ENCODE measurements at regions not wholly inside any gene's neighbourhood (a gene's known extent, or its start where the extent isn't known, plus 50 kb on each side); places are given as distances from the start of the nearest gene placed in this dataset.
A peak's percentile ranks its signal among the peaks of the same experiment; 100 is the strongest.

- 91 to 97% (median 92%) methylated on average over 1 of the region's 1 CpG for WGBS, 5 donors
- Histone ChIP-seq H3K4me1 (no peaks in the 10 kb centered on the region), H3K27me3 (no peaks in the 10 kb centered on the region), H3K36me3 (no peaks in the 10 kb centered on the region), H3K9me3 (no peaks in the 10 kb centered on the region), H3K4me3 (no peak overlapping the region), H3K27ac (no peak overlapping the region)
- TF ChIP-seq EP300 (IDR thresholded peaks at IDR 0.05), result no peak
- TF ChIP-seq POLR2AphosphoS5 (IDR thresholded peaks at IDR 0.05), result no peak
- TF ChIP-seq POLR2A (IDR thresholded peaks at IDR 0.05), result no peak
- no peak for TF ChIP-seq CTCF (IDR thresholded peaks at IDR 0.05)
- intact Hi-C loops (cut with DNase I; ENCODE audit: low total_unique reads), result no loop called here
- no peak for DNase-seq
Measured at GRCh38 chr10:105549731-105550130, 908.6 kb downstream of the SORCS3 start.

GRCh38 chr10:105545101-105545500, 904.0 kb downstream of the SORCS3 start:
- DNase-seq, result no peak
- H3K36me3 ChIP-seq, result no peaks in the 10 kb centered on the region
- no peak overlapping the region for H3K4me3 ChIP-seq
- TF ChIP-seq POLR2AphosphoS5 (IDR thresholded peaks at IDR 0.05) (no peak), POLR2A (IDR thresholded peaks at IDR 0.05) (no peak), CTCF (IDR thresholded peaks at IDR 0.05) (no peak), EP300 (IDR thresholded peaks at IDR 0.05) (no peak)
- no peak overlapping the region for H3K27ac ChIP-seq
- H3K9me3 ChIP-seq, result no peaks in the 10 kb centered on the region
- H3K4me1 ChIP-seq, result no peaks in the 10 kb centered on the region
- no peaks in the 10 kb centered on the region for H3K27me3 ChIP-seq
- intact Hi-C loops (cut with DNase I; ENCODE audit: low total_unique reads), result no loop called here

- Histone ChIP-seq H3K4me1 (no peaks in the 10 kb centered on the region), H3K27ac (no peak overlapping the region), H3K36me3 (no peaks in the 10 kb centered on the region), H3K9me3 (no peaks in the 10 kb centered on the region), H3K4me3 (no peak overlapping the region), H3K27me3 (no peaks in the 10 kb centered on the region)
- DNase-seq, result peak in 1 of 2 donors; percentile 7
- intact Hi-C loops (cut with DNase I; ENCODE audit: low total_unique reads), result no loop called here
- no peak for TF ChIP-seq POLR2A (IDR thresholded peaks at IDR 0.05)
- TF ChIP-seq POLR2AphosphoS5 (IDR thresholded peaks at IDR 0.05), result no peak
- TF ChIP-seq EP300 (IDR thresholded peaks at IDR 0.05), result no peak
- no peak for TF ChIP-seq CTCF (IDR thresholded peaks at IDR 0.05)
- WGBS, 5 donors, result 32 to 41% (median 33%) methylated on average over 2 of the region's 2 CpGs
Measured at GRCh38 chr10:105540381-105540780, 899.3 kb downstream of the SORCS3 start.

- Histone ChIP-seq H3K4me1 (no peaks in the 10 kb centered on the region), H3K27me3 (no peaks in the 10 kb centered on the region), H3K4me3 (no peak overlapping the region), H3K27ac (no peak overlapping the region), H3K36me3 (no peaks in the 10 kb centered on the region), H3K9me3 (no peaks in the 10 kb centered on the region)
- no peak for DNase-seq
- intact Hi-C loops (cut with DNase I; ENCODE audit: low total_unique reads), result no loop called here
- 45 to 67% (median 50%) methylated on average over 4 of the region's 4 CpGs for WGBS, 5 donors
- TF ChIP-seq EP300 (IDR thresholded peaks at IDR 0.05) (no peak), POLR2AphosphoS5 (IDR thresholded peaks at IDR 0.05) (no peak), POLR2A (IDR thresholded peaks at IDR 0.05) (no peak), CTCF (IDR thresholded peaks at IDR 0.05) (no peak)
Measured at GRCh38 chr10:105538874-105539273, 897.8 kb downstream of the SORCS3 start.
